DMS153 treated with DMSO at 0.1 percent for 48 hours (cell line): ENCODE measurements at regions not wholly inside any gene's neighbourhood (a gene's known extent, or its start where the extent isn't known, plus 50 kb on each side); places are given as distances from the start of the nearest gene placed in this dataset.
"Not testable (repeated sequence)": the region's sequence is repeated elsewhere in the genome, so short reads cannot be mapped to it uniquely, and the experiment has no call there.

Source experiments
- DNase-seq: peaks from one replicate; lab custom pipeline; 2025; ENCODE audit not compliant: unreplicated experiment; lab: John Stamatoyannopoulos, UW

GRCh38 chr6:153436351-153436750 lies 305.3 kb upstream of the RGS17 start:
- no peak for DNase-seq

DNA sequence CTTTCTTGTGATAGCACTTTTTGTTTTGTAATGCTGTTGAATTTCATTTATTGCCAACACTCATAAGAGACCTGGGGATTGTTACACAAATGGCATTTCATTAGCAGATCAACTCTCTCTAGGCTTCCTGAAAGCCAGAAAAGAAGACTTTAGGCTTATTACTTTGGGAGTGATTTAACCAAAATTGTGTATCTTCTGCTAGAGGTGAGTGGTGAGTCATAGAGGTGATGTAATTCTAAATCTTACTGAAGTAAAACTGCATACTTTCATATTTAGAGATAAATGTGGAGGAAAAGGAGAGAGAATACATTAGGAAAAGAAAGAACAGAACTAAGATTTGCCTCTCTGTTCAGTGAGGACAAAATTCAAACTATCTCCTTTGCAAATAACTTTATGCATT lies 304.7 kb upstream of the RGS17 start:
- no peak for DNase-seq

GRCh38 chr6:153425536-153425935 lies 294.5 kb upstream of the RGS17 start:
- DNase-seq: no peak

GRCh38 chr6:153424719-153425400 lies 293.8 kb upstream of the RGS17 start:
- DNase-seq: no peak

DNA sequence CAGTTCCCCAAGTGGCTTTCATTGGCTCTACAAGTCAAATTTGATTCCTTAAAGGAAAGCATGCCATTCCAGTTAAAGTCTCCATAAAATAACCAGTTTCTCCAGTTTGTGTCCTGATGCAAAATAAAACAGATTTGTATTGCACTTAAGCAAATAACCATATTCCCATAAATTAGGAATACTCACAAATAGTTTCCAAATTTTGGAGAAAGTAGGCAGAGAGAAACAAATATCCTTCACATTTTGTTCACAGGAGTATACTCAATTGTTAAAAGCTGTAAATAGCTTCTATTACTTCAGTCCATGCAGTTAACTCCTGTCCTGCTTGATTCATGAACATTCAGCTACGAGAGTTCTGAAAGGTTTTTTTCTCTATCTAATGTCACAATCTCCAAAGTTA lies 281.4 kb upstream of the RGS17 start:
- DNase-seq: no peak

- DNase-seq: no peak
Observed at GRCh38 chr6:153411070-153411648, 280.1 kb upstream of the RGS17 start.

DNA sequence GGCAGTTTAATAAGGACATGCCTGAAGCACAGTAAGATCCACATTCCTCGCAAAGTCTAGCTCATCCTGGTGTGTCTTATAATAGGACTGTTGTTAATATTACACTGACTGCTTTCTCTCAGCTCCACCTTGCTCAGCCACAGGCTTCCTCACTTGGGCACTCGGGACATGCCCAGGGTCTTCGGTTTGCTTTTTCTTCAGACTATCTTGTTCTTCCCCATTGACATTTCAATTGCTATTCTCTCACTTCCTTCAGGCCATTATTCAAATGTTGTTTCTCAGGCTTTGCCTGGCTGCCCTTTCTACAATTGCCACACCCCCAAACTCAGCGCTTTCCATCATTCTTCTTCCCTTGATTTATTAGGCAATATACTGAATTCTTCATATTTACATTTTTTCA lies 274.8 kb upstream of the RGS17 start:
- DNase-seq: no peak

GRCh38 chr6:153401751-153402150 lies 270.7 kb upstream of the RGS17 start:
- no peak for DNase-seq

DNA sequence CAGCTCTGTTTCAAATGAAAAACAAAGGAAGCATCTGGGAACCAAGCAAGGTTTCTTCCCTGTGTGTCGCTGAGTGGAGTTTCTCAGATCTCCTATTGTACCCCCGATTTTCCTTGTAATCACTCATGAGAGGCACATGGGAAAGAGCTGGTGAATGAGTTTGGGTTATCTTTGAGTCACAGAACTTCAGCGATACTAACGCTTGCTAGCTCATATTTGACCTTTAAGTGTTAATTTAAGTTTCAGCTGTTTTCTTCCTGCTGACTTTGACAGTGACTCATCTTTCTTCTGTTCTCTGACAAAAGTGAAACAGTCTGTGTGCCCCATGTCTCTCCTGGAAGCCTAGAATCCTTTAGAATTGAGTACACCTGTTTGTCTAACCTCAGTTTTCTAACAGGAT lies 261.1 kb upstream of the RGS17 start:
- DNase-seq: no peak

DNA sequence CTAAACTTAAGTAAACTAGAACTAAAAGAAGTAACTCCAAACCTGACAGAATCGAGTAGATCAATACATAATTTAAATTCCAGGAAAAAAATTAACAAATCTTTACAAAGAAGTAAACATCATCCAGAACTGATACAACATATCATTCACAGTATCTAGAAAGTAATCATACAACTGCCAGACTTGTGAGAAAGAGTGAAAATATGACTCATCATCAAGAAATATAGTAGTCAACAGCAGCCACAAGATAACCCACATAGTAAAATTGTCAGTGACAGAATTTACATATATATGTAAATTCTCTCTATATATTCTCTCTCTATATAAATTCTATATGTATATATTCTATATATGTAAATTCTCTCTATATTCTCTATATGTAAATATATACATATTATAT lies 242.8 kb upstream of the RGS17 start:
- no peak for DNase-seq

- no peak for DNase-seq
Observed at GRCh38 chr6:153368131-153368530, 237.0 kb upstream of the RGS17 start.

DNA sequence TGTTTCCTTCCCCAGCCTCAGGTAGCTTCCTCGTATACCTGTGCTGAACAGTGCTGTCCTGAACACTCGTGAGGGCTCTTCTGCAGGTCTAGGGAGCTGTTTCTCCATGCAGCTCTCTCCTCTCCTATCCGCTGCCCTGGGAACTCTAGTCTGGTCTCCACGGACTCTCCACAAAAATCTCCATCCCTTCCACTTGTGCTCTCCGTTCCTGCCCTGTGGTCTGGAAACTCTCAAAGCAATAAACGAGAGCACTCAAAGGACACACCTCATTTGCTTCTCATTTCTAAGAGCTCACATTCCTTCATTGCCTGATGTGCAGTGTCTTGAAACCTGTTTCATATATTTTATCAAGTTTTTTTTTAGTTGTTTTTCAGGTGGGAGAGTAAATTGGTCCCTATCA lies 235.9 kb upstream of the RGS17 start:
- no peak for DNase-seq

GRCh38 chr6:153357391-153357790 lies 226.3 kb upstream of the RGS17 start:
- DNase-seq: no peak

DNA sequence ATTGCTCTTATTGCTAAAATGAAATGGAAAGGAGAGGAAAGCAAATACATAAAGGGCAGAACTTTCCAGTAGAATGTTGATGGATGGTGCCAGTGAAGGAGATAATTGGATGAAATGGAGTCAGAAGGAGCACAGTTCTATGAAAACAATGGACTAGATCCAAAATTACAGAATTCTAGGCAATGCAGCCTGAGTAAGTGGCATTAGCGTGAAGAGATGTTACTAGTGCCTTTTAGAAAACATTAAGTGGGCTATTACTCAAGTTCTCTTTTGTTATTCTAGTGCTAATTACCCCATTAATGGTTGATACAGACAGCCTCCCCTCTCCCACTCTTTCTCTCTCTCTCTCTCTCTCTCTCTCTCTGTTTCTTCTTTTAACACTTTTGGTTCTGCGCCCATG lies 209.5 kb upstream of the RGS17 start:
- no peak for DNase-seq

DNA sequence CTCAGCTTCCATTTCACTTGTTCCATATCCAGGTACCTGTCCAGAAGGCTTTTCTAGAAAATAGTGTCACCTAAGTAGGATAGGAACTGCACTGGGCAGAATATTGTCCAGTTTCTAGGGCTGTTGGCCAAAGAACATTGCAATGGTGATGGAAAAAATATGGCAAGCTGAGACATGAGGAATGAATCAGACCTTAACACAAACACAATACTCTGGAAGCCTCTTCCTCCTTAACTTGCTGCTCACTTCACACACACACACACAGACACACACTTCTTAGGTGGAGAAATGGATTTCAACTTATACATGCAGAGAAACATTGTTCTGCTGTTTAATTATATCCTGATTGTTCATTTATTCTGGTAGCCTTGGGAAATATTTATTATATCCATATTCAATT lies 203.0 kb upstream of the RGS17 start:
- DNase-seq: no peak

DNA sequence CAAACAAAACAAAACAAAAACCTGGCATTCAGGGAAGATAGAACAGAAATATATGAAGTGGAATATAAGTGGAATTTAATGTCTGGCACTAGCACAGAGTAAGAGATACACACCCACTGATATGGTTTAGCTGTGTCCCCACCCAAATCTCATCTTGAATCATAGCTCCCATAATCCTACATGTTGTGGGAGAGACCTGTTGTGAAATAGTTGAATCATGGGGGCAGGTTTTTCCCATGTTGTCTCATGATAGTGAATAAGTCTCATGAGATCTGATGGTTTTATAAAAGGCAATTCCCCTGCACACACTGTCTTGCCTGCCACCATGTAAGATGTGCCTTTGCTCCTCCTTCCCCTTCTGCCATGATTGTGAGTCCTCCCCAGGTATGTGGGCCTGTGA lies 200.1 kb upstream of the RGS17 start:
- DNase-seq: not testable (repeated sequence)

DNA sequence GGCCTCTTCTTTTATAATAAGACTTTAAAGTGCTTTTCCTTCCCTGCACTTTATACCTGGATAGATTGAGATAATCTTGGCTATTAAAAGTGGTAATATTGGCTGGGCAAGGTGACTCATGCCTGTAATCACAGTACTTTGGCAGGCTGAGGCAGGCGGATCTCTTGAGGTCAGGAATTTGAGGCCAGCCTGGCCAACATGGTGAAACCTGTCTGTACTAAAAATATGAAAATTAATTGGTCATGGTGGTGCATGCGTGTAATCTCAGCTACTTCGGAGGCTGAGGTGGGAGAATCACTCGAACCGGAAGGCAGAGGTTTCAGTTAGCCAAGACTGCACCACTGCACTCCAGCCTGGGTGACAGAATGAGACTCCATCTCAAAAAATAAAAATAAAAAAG lies 197.1 kb upstream of the RGS17 start:
- DNase-seq: no peak

DNA sequence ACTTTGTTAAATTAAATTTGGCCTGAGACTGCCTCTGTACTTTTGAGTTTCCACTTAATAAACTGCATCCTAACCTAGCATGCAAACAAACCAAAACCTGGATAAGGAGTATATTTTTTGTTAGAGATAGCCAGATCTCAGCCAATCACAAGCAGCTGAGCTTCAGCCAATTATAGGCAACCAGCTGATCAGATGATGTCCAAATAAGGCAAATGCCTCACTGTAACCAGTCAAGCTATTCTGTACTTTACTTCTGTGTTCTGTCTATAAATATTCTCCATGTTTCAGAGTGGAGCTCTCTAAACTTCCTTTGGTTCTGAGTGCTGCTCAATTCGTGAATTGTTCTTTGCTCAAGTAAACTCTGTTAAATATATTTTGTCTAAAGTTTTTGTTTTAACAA lies 194.6 kb upstream of the RGS17 start:
- no peak for DNase-seq

GRCh38 chr6:153312634-153313033 lies 181.6 kb upstream of the RGS17 start:
- DNase-seq: peak; percentile 47

- DNase-seq: no peak
Observed at GRCh38 chr6:153309651-153310050, 178.6 kb upstream of the RGS17 start.

DNA sequence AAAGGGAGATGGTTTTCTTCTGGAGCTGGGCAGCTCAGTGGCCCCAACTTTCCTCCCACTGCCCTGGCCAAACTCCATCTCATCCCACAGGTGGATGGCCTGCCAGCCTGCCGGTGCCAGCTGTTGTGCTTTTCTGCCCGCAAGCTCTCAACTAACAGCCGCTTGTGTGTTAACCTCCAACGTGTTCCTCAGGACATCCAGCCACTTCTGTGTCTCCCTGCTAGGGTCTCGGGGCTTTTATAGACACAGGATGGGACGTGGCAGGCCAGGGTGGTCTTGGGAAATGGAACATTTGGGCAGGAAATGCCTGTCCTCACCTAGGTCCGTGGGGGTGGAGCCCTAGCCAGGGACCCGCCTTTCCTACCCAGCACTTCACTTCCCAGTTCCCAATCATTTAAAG lies 171.1 kb upstream of the RGS17 start:
- no peak for DNase-seq

- no peak for DNase-seq
Observed at GRCh38 chr6:153301602-153302001, 170.5 kb upstream of the RGS17 start.

- DNase-seq: not testable (repeated sequence)
Observed at GRCh38 chr6:153282456-153282855, 151.4 kb upstream of the RGS17 start.
